NCI-H2107 treated with DMSO at 0.1 percent for 48 hours (cell line): ENCODE measurements at regions not wholly inside any gene's neighbourhood (a gene's known extent, or its start where the extent isn't known, plus 50 kb on each side); places are given as distances from the start of the nearest gene placed in this dataset.

Experiments used
- DNase-seq: peaks from one replicate; lab custom pipeline; 2025; ENCODE audit not compliant: unreplicated experiment; lab: John Stamatoyannopoulos, UW

DNA sequence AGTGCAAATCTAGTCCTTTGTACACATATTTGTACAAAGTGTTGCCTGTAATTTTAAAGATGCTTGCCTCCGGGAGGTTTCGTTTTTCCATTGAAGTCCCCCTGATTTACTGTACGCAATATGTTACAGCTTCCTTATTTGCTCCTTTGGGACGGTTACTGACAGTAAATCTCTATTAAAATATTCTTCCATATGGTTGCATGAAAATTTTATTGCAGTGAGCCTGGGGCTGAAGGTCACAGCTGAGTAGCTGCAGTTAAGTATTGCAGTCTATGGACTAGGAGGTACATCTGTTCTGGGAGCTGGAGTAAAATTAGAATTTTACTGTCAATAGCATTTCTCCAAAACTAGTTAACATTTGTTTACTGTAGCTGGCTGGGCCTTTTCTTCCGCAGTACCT lies 119.2 kb downstream of the ETAA1 start:
- DNase-seq, result no peak

DNA sequence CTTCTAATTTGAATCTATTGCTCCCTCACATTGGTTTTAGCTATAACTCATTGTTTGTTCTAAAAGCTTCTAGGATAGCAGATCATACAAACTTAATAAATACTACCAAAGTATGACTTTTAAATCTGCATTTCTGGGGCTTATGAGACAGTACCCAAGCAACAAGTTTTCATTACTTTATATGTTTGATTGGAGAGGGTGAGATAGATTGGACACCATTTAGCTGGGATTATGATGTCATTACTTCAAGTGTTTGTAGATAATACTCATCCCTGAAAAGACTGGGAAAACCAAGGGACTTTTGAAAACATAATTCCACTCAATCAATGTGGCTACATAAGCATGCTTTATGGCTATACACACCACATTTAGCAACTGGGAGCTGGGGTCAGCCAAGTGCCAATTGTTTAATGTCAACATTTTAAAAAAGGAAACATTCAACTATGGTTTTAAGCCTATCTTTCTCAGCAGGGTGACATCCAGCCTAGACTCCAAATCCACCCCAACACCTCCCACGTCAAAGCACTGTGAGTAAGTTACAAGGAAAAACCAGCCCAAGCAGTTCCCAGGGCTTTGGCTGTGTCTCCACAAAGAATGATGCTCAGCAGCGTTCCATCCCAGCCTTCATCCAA lies 119.9 kb downstream of the ETAA1 start:
- DNase-seq, result no peak

DNA sequence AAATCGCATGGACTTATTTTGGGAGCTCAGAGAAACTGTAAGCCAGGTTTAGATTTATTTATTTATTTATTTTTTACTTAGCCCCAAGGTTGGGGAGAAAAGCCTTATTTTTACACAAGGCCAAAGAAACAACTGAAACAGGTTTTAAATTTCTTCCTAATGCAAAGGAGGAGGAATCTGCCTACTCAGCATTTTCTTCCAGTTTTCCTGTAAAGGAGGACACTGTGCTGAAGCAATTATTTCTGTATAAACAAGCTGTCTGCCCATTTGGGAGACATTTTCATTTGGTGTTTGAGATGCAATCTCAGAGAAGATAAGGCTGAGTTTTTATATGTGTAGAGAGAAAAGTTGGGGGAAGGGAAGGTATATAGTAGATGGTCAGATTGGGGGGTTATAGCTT lies 125.0 kb downstream of the ETAA1 start:
- DNase-seq, result no peak

DNA sequence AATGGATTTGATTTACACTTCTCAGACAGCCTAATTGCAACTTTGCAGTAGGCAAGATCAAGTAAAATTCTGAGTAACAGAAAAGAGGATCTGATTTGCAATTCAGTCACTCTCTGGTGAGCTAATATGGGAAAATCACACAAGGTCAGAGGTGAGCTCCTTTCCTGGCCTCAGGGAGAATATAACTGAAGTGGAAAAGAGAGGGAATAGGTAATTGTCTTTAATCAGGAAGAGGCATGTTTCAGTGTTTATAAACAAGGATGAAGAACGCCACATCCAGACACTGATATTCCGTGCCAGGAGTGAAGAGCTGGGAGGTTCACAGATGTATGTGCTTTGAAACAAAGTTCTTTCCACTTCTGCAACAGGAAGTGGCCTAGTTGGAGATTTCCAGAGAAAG lies 127.1 kb downstream of the ETAA1 start:
- no peak for DNase-seq

DNA sequence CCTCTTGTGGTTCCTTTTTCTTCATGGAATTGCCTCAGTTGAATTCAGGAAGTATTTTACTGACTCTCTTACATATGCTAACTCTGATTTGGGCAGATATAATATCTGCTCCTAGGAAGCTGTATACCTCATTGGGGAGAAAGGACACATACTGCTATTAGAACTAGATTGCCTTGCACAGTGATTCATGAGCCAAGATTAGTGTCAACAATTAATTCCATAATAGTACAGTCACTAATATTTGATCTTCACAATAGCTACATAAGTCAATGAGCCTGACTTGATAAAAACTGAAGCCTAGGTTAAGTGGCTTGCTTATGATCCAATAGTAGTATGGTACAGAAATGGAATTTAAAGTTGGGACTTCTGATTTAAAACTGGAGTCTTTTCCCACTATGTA lies 127.6 kb downstream of the ETAA1 start:
- no peak for DNase-seq

DNA sequence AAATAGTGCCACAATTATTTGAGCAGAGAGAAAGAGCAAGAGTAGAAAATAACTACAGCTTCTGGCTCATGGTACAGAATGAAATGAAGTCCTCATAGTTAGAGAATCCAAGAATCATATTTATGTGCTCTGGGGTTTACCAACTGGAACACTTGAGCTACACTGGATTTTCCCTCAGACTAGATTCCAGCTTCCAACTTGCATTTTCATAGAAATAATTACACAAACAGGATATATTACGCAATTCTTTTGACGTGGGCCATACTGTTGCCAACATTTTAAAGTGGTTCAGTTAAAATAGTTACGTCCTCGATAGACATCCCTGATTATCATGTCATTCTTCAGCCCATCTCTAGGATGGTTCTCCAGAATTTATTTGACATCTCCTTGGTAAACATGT lies 129.2 kb downstream of the ETAA1 start:
- DNase-seq, result no peak

DNA sequence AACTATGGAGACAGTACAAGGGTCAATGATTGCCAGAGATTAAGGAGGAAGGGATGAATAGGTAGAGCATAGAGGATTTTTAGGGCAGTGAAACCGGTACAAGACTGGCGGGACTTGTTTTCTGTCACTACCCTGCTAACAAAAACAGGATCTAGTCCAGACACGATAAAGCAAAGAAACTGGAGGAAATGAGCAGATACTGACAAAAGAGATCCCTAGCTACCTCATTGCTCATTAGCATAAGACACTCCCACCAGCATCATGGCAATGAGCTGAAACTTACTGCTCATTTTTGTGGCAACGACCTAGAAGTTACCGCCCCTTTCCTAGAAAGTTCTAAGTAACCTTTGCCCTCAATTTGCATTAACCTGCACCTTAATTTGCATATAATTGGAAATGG lies 131.2 kb downstream of the ETAA1 start:
- no peak for DNase-seq

DNA sequence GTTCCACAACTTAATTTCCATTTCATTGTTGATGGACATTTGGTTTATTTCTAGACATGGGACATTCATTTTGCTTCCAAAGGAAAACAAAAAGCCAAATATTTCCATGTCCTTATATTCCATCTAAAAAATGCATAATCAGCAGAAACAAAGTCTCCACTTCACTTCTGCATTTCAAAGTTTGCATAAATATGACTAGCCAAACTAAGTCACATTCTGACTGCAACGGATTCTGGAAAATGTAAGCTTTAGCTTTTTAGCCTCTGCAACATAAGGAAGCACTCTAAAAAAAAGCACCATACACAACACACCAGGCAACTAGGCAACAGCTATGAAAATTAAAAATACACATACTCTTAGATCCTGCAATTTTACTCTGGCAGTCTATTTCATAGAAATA lies 135.3 kb downstream of the ETAA1 start:
- no peak for DNase-seq

DNA sequence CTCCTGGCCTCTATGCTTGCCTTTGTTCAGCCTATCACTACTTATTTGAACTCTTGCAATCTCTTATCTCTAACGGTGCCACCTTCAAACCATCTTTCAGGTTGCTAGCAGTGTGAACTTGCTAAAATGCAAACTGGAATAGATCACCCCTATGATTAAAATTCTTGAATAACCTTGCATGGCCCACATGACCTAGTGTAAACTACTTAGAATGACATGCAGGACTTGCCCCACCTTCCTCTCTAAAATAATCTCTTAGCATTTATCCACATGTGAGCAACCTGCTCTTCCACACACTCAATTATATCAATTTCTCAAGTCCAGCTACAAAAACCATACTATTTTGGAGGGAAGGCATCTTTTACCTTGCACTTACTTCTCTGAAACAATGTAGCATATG lies 137.6 kb downstream of the ETAA1 start:
- no peak for DNase-seq

DNA sequence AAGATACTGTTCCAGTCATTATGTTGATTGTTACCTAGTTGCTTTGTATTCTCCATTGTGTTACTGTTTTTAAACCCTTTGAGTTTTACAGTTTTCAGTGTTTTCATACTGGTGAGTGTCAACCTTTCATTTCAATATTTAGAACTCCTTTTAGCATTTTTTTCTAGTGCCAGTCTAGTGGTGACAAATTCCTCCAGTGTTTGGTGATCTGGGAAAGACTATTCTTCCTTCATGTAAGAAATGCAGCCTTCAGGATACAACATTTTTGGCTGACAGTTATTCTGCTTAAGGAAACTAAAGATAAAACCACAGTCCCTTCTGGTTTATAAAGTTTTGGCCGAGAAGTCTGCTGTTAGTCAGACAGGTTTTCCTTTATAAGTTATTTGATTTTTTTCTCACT lies 143.8 kb downstream of the ETAA1 start:
- DNase-seq, result no peak

DNA sequence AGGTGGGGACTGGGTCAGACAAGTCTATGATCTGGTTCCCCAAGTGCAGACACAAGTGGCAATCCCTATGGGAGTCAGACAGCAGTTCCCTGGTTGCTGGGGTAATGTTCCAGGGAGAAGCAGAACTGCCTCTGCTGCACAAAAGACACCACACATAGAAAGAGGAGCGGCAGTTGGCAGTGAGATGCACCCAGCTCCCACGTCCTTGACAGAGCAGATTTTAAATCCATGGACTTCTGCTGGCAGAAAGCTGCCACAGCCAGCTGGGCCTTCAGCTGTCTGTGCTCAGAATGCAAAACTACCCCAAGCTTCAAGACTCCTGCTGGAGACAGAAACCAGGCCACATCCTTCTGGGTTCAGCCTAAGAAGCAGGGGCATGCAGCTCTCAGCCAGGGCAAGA lies 147.2 kb downstream of the ETAA1 start:
- no peak for DNase-seq

DNA sequence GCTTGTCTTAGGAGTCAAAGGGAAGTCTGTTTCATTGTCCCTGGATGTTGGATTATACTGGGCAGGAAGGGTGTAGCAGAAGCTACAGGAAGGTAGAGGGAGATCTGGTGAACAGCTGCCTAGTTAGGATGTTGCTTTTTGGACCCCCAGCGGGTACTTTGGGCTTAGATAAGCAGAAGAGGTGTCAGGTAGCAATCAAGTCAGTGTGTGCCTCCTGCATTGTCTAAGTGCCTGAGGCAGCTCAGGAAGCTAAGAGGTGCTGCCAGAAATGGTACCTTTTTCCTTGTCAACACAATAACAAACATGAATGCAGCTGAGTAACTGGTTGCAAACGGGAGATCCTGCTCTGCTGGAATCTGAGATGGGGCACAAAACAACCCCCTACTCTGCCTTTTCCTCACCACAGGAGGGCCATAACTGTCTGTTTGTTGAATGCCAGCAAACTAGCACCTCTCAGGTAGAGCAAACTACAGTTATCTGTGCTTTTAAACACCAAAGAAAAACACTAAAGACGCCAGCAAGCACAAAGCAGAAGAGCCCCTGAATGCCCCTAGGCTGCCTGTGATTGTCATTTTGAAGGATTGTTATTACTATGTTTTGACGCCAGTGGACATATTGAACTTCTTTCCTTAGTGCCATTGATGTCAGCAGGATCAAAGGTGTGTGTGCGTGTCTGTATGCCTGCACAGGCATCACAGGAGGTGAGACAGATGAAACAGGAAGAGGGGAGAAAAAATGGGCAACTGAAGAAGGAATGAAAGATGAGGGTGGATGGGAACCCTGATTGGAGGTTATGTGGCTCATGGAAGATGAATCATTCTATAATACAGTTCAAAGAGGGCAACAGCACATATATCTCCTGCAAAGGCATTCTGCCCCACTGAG lies 151.4 kb downstream of the ETAA1 start:
- no peak for DNase-seq

DNA sequence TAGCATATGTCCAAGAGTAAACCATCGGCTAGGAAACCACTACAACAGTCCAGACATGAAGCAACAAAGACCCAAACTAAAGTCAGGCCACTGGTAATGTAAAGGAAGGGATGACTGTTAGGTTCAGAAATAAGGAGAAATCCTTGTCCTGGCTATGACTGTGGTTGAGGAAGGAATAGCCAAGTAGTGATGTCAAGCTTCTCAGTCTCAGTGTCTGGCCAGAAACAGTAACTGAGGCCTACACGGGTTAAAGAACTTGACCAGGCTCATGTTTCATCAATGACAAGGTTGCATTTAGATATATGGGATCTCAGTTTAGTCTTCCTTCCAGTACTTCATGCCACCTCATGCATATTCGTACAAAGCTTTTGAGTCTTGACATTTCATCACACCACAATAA lies 162.0 kb downstream of the ETAA1 start:
- DNase-seq, result no peak

DNA sequence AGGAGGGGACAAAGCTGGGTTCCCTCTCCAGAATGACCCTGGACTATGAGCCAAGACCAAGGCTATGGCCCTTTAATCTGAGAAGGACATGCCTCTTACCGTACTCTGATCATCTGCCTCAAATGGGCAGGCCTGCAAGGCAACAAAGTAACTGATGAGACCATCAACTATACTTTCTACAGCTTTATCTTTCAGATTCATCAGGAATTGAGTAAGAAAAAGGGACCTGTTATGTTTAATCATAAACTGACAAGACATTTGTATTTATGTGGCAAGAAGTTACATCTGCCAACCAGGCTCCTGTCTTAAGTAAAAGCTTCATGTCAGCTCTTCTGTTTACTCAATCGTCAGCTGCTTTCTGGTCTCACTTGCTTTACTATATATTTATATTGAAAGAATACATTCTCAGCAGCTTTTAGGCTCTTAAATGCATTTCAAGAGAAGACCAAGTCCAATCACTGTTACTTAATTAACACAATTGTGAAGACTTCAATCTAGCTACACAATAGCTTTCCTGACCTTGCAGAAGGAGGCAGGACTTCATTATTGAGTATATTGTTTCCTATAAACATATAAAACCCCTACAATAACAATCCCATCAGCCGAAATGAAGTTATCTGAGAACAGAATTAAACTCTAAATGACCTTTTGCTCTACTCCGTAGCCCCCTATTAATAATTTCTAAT lies 163.8 kb downstream of the ETAA1 start:
- no peak for DNase-seq

DNA sequence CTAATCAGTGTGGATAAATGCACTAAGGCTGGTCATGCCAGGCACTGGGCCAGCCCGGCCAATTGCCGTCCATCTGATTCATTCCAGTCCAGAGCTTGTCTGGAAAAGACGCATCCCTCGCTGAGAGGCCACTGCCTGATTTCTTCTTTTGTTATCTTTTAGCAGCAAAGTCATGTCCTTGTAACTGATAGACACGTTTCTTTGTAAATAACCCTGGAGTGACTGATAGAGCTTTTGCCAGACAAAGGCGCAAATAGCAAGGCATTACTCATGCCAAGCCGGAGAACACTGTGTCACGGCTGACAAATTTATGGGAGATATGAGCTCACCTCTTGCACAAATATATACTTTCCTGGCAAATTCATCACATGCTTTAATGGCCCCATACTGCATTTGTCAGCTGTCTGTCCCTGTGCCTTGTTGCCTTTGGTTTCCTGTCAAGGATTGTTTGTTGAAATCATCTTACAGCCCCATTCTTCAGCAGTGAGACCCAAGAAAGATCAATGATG lies 164.4 kb downstream of the ETAA1 start:
- no peak for DNase-seq

DNA sequence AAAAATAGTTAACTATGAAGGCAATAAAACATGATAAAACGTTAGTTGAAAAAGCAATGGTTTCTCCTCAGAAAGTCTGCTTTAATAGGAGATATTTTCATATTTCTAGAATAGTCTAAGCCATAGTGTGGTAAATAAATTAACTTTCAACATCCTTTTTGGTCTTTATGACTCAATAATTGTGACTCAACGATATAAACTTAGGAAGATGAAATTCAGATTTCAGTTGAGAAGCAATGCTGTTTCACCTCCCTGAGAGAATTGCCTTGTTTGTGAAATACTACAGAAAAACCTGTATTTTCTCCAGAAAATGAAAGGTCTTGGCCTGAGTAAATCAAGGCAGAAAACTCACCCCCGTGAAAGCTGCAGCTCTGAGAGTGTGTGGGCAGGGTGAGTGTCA lies 166.9 kb downstream of the ETAA1 start:
- DNase-seq, result no peak

DNA sequence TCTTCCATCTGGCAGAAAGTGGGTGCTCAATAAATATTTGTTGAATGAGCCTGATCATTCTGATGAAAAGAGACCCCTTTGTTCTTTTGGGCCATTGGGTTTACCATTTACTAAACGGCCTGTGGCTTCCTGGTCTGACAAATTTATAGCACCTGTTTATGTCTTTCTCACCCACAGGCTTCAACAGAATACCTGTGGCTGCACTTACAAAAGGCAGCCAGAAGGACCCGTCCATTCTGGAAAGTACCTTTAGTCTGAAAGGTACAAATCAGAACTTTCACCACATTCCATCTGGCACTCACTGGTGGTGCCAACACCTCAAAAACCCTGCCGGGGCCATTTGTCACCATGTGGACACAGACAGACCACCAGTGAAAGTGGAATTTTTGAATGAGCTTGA lies 167.5 kb downstream of the ETAA1 start:
- DNase-seq, result no peak

DNA sequence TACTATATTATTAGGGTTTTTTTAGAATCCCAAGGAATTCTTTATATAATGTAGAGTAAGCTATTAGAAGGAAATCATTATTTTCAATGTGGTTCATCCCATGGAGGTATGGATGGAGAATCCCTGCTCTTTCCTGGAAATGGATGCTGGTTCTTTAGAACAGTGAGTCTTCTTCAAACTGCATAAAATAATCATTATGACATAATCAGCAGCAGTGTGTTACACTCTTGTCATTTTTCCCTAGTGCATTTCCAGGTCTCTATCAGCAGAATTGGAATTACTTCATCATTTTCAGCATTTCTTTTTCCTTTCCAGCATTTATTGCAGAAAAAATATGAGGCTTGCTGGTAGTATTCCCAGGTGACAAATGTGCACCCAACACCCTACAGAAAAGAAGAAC lies 168.1 kb downstream of the ETAA1 start:
- no peak for DNase-seq

DNA sequence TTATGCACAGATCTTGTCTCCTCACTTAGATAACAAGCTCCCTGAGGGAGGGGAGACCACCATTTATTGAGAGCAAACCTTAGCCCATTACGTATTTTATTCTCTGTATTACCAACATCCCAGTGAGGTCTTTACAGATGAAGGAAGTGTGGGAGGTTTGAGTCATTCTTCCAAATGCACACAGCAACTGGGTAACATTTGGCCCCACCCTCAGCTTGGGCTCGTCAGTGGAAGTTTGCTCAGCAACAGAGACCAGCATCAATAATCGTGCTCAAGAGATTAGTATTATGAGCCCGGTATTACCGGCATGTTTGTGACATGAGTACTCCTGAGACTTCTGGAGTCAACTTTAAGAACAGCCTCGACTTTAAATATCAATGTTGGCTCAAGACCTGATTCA lies 168.6 kb downstream of the ETAA1 start:
- DNase-seq, result no peak

DNA sequence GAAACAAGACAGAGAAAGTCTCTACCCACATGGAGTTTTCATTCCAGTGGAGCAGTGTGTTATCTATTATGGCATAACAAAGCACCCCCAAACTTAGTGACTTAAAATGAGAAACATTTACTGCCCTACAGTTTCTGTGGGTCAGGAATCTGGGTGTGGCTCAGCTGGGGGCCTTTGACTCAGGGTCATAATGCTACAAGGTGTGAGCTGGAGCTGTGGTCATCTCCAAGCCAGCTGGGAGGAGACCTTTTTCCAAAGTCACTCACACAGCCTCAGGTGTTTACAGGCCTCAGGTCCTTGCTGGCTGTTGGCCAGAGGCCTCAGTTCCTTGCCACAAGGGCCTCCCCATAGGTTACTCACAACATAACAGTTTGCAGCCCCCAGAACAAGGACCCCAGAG lies 169.2 kb downstream of the ETAA1 start:
- no peak for DNase-seq

DNA sequence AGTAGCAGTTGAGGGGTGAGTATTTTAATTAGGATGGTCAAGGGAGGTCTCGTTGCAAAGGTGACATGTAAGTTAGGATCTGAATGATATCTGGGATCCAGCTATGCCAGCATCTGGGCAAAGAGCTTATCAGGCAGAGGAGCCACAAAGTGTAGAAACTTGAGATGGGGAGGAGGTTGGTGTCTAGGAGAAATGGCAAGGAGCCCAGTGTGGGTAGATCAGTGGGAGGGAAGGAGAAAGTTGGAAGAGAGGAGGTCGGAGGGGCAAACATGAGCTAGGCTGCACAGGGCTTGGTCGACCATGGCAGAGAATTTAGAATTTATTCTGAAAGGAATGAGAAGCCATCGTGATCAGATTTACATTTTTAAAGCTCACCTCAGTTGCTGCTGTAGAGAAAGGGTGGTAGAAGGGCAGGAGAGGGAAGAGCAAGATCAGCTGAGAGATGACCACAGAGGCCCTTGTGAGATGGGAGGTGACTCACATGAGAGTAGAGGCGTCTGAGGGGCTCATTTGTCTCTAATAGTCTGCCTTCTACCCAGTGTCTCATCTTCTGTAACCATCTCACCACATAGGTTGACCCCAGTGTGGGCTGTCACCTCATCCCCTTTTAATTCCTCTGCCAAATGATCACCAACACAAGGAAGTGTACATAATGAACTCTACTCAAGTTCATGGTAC lies 170.0 kb downstream of the ETAA1 start:
- no peak for DNase-seq
